DLD1 (cell line): ENCODE measurements at regions not wholly inside any gene's neighbourhood (a gene's known extent, or its start where the extent isn't known, plus 50 kb on each side); places are given as distances from the start of the nearest gene placed in this dataset.
"Not testable (repeated sequence)": the region's sequence is repeated elsewhere in the genome, so short reads cannot be mapped to it uniquely, and the experiment has no call there.

ENCODE experiments used
- in situ Hi-C: cut with HindIII; loops from 2 replicates; pipeline ENCODE4 v1.10.0; 2017; ENCODE audit warnings: low sequenced_read_pairs

DNA sequence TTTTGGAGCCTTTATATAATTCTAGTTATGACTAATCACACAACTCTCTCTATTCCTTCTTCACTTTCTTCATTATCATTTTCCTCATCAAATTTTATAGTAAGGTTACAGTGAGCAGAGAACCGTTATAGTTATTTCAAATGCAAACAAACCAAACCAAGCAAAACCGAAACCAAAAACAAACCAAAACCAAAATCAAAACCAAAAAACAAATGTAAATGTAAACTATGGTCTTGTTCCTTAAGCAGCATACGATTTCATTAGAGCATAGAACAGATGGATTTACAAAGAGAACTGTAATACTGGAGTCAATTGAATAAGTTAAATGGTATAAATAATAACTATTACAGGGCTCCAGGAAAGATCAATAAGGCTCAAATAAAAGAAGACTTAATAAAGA lies 447.1 kb downstream of the LRRC70 start:
- in situ Hi-C loops = no loop called here

DNA sequence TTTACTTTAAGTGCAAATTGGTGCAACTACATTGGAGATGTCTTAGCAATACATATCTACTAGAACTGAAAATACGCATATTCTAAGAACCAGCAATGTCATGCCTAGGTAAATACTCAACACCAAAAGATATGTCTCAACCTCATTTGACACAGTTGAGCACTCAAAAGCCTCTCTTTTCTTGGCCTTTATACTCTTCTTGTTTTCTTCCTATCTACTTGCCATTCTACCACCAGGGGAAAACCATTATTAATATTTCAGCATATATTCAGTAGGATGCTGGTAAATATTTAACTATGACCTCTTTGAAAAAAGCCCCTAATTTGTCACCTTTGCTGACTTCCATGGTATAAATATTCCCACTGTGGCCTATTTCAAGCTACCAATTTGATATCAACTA lies 443.8 kb downstream of the LRRC70 start:
- in situ Hi-C loops = no loop called here

DNA sequence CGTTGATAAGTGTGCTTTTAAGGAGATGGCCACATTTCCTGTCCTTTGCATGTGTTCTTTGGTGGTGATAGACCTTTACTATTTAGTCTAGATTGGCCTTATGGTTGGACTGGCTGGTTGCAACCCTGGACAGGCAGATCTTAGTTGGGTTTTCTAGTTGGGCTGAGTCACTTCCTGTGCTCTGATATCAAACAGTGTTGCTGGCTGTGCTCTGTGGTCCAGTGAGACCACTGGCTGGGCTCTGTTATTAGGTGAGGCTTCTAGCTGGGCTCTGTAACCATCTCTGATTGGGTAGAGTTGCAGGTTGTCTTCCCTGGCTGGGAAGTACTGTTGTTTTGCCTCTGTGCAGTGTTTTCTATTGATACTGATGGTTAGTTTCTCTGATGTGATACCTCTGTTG lies 432.5 kb downstream of the LRRC70 start:
- in situ Hi-C loops = no loop called here

DNA sequence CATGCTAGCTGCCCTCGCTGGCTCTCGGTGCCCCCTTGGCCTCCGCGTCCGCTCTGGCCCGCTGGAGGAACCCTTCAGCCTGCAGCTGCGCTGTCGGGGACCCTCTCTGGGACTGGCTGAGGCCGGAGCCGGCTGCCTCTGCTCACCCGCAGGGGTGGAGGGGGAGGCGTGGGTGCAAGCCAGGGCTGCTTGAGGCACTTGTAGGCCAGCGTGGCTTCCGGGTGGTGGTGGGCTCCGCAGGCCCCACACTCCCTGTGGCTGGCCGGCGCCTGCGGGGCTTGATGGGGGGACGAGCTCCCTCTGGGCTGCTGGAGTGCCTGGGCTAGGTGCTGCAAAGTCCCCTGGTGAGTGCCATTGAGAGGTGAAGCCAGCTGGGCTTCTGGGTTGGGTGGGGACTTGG lies 429.6 kb downstream of the LRRC70 start:
- in situ Hi-C loops = no loop called here

DNA sequence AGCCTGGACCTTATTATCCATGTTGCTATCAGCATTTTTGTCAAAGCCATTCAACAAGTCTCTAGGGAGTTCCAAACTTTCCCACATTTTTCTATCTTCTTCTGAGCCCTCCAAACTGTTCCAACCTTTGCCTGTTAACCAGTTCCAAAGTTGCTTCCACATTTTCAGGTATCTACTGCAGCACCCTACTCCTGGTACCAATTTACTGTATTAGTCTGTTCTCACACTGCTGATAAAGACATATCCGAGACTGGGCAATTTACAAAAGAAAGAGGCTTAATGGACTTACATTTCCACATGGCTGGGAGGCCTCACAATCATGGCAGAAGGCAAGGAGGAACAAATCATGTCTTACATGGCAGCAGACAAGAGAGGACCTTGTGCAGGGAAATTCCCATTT lies 416.2 kb downstream of the LRRC70 start:
- in situ Hi-C loops = not testable (repeated sequence)

DNA sequence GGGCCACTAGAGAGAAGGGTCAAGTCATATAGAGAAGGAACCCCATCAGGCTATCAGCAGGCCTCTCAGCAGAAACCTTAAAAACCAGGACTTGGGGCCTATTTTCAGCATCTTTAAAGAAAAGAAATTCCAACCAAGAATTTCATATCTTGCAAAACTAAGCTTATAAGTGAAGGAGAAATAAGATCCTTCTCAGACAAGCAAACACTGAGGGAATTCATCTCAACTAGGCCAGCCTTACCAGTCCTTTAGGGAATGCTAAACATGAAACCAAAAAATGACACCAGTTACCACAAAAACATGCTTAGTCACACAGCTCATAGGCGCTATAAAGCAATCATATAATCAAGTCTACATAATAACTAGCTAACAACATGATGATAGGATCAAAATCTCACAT lies 407.1 kb downstream of the LRRC70 start:
- in situ Hi-C loops = no loop called here

DNA sequence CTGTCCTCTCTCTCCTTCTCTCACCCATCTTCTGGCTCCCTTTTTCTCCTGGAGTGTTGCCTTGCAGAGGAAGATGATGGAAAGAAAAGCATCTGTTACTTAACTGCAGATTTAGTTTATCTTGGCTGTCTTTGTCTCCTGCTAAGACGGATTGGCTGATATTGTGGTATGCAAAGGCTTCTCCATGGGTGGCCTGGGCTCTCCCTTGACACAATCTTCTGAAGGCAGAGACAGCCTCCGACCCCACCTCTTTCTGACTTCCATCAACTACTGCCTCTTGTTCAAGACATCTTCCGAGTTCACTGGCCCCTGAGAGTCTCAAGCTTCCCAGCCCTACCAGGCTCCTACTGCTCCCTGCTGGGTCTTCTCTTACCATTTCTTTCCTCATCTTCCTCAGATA lies 403.7 kb downstream of the LRRC70 start:
- in situ Hi-C loops = no loop called here

DNA sequence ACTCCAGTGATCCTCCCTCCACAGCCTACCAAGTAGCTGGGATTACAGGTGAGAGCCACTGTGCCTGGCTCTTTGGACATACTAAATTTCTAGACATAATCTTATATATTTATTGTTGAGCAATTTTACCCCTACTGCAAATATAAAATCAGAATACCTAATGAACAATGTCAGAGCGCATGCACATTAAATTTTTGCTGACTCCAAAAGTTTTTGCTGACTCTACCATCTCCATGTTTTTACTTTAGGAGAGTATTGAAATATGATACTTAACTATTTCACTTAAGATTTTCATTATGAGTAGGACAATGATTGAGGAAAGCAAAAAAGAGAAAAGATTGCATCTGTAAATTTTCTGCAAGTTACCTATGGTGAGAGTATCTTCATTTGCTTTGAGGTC lies 402.3 kb downstream of the LRRC70 start:
- in situ Hi-C loops = no loop called here

DNA sequence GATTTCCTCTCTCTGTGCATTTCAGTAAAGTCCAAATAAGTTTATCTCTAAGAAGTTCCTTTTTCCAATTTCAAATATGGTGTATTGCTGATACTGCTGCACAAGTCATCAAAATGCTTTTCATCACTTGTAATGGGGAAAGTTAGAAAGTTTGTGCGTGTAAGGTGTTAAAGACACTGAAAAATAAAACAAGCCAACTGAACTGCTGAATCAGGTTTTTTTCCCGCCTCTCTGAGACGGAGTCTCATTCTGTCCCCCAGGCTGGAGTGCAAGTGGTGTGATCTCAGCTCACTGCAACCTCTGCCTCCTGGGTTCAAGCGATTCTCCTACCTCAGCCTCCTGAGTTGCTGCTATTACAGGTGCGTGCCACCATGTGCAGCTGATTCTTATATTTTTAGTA lies 400.9 kb downstream of the LRRC70 start:
- in situ Hi-C loops = no loop called here

DNA sequence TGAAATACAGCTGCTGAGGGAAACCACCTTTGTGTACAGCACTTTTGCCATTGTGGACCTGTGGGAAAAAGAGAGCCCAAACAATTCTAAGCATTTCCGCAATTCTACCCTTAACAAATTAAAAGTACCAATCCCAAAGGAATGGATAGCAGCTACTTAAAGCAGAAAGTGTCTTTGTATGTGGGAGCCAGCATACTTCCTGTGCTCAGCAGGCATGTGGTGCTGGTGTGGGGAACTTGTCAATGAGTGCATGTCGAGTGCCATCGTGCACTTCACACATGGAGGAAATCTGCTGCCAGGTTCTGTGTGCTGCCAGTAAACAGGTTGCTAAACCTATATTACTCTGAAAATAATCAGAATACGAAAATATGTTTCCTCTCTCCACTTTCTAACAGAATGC lies 399.0 kb downstream of the LRRC70 start:
- in situ Hi-C loops = no loop called here

DNA sequence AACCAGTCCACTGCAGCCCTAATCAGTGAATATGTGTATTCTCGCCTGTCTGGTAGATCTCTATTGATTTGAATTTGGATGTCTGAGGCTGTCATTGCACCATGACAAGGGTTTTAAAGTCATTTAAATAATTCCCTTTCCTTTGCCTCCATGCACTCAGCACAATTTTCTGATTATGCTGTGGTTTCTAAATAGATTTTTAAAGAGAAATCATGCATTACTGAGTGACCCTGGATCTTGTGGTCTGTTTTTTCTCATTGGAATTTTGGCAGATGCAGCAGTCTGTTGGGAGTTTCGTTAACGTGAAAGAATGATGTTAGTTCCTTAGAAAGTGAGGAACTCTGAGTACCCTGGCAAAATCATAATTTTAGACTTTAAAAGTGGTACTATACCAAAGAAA lies 396.0 kb downstream of the LRRC70 start:
- in situ Hi-C loops = no loop called here

DNA sequence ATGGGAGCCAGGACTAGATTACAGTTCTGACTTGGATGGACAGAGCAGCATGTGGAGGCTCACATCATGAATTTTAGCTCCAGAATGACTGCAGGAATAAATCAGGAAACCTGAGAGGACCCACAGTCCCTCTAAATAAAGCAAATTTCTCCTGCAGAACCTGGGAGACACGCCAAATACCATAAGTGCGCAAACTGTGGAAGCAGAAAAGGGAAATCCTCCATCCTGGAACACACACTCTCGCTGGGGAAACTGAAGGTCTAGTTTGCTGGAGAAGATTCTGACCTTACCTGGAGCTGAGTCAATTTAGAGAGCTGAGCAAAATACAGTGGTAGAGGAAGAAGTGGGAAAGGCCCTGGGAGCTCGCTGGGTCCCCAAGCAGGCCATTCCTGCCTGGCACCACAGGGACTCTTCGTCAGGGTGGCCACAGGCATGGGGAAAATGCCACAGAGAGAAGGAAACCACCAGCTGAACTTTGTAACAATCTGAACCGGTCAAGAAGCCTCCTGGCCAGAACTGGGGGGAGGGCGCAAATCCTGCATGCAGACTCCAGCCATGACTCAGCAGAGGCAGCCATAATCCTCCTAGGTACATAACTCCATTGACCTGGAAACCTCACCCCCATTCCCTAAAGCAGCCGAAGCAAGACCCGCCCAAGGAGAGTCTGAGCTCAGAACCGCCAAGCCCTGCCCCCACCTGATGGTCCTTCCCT lies 390.9 kb downstream of the LRRC70 start:
- in situ Hi-C loops = no loop called here

DNA sequence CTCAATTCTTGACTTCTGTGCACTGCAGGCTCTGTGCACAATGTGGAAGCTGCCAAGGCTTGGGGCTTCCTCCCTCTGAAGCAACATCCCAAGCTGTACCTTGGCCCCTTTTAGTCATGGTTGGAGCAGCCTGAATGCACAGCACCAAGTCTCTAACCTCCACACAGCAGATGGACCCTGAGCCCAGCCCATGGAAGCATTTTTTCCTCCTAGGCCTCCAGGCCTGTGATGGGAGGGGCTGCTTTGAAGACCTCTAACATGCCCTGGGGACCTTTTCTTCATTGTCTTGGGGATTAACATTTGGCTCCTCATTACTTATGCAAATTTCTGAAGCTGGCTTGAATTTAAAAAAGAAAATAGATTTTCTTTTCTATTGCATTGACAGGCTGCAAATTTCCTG lies 385.8 kb downstream of the LRRC70 start:
- in situ Hi-C loops = no loop called here

DNA sequence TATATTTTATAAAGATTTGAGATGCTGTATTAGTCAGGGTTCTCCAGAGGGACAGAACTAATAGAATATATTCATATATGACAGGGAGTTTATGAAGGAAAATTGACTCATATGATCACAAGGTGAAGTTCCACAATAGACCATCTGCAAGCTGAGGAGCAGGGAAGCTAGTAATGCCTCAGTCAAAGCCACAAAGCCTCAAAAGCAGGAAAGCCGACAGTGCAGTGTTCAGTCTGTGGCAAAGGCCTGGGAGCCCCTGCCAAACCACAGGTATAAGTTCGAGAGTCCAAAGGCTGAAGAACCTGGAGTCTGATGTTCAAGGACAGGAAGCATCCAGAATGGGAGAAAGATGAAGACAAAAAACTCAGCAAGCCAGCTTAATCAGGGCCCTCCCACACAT lies 382.2 kb downstream of the LRRC70 start:
- in situ Hi-C loops = no loop called here

DNA sequence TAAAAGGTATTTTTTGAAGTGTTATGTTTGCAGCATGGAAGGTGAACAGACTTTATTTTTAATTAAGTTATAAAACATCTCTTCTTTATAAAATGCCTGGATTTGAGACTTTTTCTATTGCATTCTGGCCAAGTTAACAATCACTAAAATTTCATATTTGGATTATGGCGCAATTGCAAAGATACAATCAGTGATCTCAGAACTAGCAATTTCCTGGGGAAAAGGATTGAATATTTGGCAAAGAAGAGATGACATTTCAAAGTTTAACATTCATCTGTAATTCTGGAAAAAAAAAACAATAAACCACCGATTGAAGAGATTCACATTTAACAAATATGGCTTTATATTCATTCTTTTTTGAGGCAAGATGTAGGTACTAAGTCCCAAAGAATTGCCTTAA lies 378.0 kb downstream of the LRRC70 start:
- in situ Hi-C loops = no loop called here

DNA sequence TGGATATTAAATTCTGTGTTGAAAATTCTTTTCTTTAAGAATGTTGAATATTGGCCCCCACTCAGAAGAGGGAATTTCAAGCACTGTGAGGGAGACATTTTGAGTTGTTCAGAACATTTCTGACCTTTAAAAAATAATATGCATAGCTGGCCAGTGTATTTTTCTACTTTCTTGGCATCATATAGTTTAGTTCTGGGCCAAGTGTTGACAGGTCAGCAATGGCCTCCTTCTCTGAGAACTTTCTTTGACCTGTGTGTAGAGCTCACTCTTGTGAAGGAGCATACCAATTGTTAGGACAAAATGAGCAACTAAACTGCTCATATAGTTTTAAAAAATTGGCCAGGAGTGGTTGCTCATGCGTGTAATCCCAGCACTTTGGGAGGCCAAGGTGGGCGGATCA lies 376.0 kb downstream of the LRRC70 start:
- in situ Hi-C loops = no loop called here

DNA sequence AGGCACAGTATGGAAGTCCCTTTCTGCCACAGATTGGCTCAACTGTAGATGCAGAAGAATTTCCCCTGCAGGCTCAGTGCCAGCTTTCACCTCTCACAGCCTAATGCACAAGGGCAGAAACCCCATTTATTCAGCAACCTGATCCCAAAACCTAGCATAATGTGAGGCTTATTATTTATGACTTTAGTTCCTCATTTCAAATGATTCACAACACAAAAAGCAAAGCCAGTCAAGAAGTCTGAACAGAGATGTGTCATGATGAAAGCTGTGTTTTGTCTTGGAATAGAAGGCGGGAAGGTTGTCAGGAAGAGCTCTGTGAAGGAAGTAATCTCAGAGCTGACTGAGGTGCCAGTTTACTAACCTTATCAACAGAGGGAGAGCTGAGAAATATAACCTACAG lies 369.7 kb downstream of the LRRC70 start:
- in situ Hi-C loops = no loop called here

DNA sequence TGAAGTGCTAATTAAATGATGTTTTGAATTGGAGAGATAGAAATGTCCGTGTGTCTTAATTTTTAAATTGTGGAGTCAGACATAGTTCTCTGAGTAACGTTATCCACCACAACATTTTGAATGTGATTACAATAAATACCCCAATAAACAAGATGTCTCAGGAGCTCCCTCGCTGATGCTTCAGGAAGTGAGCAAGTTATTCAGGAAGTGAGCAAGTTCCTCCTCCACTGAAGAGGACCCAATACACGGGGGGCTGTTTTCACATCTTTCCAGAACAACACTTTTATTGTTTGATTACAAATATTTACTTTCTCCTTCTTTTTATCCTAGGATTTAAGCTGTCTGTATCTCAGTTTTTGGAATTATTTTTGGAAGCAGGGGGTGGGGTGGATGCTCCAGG lies 363.8 kb downstream of the LRRC70 start:
- in situ Hi-C loops = no loop called here

DNA sequence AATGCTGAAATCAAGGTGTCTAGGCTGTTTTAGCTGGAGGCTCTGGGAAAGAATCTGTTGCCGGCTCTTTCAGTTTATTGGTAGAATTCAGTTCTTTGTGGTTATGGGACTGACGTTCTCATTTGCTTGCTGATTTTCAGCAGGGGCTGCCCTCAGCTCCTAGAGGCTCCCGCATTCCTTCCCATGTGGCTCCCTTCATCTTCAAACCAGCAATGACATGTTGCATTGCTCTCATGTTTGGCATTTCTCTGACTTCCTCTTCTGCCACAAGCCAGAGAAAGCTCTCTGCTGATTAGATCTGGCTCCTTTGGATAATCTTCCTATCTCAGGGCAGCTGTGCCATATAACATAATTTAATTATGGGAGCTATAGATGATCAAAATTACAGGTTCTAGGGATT lies 360.3 kb downstream of the LRRC70 start:
- in situ Hi-C loops = no loop called here

DNA sequence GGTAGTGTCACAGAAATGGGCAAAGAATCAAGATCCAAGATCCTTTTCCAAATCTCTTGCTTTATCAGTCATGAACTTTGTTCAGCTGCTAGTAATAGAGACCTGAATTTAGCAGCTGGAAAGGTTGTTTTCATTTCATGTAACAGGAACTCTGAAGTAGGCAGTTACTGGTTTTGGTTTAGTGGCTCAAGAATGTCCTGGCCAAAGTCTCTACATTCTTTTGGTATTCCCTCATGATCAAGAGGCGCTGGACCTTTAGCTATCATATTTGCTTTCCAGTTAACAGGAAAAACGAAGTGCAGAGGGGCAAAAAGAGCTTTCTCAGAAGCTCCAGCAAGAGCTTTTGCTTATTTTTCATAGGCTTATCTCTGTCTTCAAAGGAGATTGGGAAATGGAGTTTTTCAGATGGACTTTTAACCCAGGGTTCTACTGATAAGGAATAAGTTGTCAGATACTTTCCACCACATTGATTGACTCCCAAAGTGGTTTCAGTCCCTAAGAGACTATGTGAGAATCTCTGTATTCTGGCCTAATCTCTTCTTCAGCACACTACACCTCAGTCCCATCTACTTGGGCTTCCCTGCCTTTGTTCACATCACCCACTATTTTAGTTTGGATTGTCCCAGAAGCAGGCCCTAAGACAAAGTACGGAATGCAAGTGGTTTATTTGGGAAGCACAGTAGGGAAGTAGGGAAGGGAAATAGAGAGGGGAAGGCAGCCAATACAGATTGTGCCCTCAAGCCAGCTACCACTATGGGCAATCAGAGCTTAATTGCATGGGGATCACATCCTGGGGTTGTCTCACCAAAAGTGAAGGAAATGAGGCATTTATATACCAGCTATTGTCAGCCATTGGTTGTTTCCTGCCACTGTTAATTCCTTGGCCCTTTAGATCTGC lies 359.3 kb downstream of the LRRC70 start:
- in situ Hi-C loops = no loop called here

DNA sequence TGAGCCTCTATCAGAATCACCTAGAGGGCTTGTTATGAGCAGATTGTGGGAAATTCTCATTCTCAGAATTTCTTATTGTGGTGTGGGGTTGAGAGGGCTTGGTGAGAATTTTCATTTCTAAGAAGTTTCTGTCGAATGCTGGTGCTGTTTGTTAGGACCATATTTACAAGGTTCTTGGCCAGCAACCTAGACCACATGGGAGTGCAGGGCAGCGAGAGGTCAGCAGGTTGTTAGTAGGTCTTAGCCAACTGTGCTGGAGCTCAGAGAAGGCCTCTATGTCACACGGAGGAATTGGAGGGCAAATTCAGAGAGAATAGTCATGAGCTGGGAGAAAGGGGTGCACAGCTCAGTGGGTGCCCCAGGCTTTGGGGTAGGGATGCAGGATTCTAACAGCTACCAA lies 357.0 kb downstream of the LRRC70 start:
- in situ Hi-C loops = no loop called here

DNA sequence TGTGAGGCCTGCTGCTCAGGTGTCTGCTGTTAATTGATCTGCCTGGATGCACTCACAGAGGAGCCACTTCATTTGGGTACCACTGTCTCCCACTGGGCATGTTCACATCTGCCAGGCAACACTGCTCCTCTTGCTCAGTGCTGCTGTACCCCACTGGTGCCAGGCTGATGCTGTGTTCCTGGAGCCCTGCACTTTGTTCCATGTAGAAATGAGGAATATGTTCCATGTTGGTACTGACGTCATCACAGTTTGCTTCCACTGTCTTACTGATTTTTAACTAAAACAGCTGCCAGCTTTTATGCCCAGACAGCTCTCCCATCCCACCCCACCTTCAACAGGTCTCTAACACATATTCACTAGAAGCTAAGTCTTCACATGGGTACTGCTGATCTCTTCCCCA lies 355.7 kb downstream of the LRRC70 start:
- in situ Hi-C loops = no loop called here
